ENCODE measurements at regions not wholly inside any gene's neighbourhood (a gene's known extent, or its start where the extent isn't known, plus 50 kb on each side); places are given as distances from the start of the nearest gene placed in this dataset.

DNA sequence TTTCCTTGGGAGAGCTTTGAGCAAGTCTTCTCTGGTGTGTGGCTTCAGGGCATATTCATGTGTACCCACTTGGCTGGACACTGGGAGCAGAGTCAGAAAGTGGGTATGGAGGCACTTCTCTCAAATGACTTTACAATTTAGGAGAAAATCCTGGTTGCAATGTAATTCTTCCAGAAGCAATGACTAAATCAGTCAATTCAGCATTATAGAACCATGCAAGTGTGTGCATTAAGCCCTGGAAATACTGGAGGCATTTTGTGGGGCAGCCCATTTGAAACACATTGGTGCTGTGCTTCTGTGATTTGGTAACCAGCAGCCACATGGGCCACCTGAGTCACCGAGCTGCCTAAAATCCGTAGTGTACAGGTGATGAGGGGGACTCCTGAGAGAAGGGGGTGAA lies 94.6 kb upstream of the TAS2R1 start:
- DNase-seq (ENCODE audit: insufficient read length, low spot score), result no peak
- FAIRE-seq, result no peak
- TF ChIP-seq, protein P1, sequence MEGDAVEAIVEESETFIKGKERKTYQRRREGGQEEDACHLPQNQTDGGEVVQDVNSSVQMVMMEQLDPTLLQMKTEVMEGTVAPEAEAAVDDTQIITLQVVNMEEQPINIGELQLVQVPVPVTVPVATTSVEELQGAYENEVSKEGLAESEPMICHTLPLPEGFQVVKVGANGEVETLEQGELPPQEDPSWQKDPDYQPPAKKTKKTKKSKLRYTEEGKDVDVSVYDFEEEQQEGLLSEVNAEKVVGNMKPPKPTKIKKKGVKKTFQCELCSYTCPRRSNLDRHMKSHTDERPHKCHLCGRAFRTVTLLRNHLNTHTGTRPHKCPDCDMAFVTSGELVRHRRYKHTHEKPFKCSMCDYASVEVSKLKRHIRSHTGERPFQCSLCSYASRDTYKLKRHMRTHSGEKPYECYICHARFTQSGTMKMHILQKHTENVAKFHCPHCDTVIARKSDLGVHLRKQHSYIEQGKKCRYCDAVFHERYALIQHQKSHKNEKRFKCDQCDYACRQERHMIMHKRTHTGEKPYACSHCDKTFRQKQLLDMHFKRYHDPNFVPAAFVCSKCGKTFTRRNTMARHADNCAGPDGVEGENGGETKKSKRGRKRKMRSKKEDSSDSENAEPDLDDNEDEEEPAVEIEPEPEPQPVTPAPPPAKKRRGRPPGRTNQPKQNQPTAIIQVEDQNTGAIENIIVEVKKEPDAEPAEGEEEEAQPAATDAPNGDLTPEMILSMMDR (IDR thresholded peaks at IDR 0.05; ENCODE audit: insufficient read depth, missing control alignments), result no peak

DNA sequence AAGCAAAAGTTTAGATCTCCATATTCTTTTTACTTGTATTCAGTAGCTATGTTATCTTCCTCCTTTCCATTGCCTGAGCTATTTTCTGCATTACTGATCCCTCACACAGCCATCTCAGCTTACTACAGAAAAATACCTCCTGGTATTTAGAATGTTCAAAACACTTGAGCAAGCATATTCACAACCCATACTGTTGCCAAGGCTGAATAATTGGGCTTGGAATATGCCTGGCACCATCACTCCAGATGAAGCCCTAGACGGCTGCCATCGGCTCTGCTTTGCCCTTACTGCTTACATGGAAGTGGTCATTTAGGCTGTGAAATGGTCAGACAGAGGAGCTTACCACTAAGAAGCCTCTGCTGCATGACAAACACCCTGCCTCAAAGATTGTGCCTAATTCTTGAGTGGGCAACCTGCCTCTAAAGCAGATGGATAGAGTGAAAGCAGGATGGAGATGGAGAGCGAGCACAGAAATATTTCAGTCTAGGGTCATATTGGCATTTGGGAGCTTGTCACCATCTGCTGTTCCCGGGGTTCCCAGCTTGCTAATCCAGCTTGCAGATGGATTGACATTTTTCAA lies 92.5 kb upstream of the TAS2R1 start:
- DNase-seq (ENCODE audit: insufficient read length, low spot score), result no peak
- TF ChIP-seq, protein P1 (IDR thresholded peaks at IDR 0.05; ENCODE audit: insufficient read depth, missing control alignments), result no peak
- no peak for FAIRE-seq

DNA sequence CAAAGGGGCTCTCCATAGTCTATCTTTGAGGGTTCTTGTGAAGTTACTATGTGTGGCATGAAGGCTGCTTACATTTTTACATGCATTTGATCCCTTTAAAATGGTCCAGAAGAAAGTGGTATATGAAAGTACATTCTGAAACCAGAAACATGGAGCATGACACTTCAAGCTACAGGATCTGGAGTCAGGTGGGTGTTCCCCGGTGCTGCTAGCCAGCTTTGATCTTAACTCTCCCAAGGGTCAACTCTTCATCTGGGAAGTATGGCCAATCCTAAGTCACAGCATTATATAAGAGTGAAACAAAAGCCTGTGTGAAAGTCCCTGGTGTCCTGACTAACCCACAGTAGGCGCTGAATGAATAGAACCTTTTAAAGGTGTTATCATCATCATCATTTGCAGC lies 91.0 kb upstream of the TAS2R1 start:
- DNase-seq (ENCODE audit: insufficient read length, low spot score) (no peak), FAIRE-seq (no peak)
- TF ChIP-seq, protein P1 (IDR thresholded peaks at IDR 0.05; ENCODE audit: insufficient read depth, missing control alignments), result no peak

DNA sequence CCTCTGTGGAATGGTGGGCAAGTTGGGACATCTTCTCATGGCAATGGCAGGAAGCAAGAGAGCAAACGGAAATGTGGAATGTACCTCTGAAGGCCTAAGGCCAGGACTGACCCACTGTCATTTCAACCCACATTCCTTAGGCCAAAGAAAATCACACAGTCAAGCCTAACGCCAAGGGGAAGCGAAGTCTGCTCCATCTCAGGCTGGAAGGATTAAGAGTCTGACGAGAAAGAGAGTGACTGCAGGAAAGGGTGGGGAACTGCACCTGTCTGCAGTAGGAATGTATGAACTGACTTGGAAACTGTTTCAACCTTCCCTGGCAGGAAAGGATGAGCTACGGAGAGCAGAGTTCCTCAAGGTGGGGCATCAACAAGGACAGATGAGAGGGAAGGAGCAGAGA lies 90.2 kb upstream of the TAS2R1 start:
- no peak for FAIRE-seq
- TF ChIP-seq, protein P1 (IDR thresholded peaks at IDR 0.05; ENCODE audit: insufficient read depth, missing control alignments), result no peak
- DNase-seq (ENCODE audit: insufficient read length, low spot score), result no peak

DNA sequence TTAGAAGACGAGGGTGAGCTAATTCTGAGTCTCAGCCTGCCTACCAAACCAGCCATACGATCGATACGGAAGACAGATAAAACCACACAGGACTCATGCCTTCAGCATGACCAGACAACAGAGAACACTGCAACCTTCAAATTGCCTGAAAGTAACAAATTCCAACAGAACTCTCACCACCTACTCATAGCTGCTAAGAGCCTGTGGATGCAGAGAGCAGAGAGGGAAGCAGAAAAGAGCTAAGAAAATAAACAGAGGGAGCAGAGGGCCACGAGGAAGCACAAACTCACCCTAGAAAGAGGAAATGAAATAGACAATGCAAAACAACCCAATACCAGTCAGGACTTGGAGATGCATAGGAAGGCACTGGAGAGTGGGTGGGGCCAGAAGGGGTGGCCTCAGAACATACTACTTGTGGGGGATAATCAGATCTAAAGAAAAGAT lies 86.7 kb upstream of the TAS2R1 start:
- no peak for FAIRE-seq
- DNase-seq (ENCODE audit: insufficient read length, low spot score), result no peak
- TF ChIP-seq, protein P1 (IDR thresholded peaks at IDR 0.05; ENCODE audit: insufficient read depth, missing control alignments), result no peak

DNA sequence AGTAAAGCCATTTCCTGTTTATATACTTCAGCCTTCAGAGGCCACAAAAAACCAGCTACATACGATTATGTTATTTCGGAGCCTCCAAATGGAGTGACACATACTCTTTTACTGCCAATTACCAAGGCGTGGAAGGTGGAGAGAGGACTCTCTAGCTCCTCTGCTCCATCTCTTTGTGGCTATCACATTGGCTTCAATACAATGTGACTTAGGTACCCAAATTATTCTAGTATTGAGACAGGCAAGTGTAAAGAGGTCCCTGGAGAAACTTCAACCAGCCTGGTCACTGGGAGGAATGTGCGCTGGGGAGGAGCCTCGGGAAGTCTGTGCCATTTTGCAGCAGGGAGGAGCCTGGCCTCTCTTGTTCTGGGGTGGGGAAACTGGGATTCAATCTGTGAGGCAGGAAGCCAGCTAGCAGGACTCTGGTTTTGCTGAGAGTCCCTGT lies 85.8 kb upstream of the TAS2R1 start:
- FAIRE-seq (no peak), DNase-seq (ENCODE audit: insufficient read length, low spot score) (no peak)
- TF ChIP-seq, protein P1 (IDR thresholded peaks at IDR 0.05; ENCODE audit: insufficient read depth, missing control alignments), result no peak

DNA sequence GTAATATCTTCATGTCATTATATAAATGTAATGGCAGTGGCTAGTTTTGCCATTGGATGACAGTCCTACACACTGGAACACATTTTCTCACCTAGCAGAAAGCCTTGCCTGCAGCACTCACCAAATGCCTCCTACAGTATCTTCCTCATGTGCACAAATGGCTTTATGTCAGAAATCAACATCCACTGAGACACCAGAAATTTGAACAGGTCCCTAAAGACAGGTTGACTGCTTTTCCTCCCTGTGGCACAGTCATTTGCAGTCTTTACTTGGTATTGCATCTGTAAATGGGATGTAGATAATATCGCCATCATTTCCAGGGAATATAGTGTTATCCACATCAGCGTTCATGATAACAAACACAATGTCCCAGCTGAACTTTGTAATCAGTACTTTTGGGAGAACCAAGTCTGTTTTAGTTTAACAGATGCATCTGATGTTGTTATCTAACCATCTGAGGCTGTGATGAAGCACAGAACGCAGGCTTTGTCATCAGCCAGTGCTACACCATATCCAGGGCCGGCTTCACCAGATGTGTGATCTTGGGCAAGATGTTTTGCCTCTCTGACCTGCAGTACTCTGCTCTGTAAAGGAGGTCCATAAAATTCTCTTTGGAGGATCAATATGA lies 83.9 kb upstream of the TAS2R1 start:
- FAIRE-seq (no peak), DNase-seq (ENCODE audit: insufficient read length, low spot score) (no peak)
- TF ChIP-seq, protein P1 (IDR thresholded peaks at IDR 0.05; ENCODE audit: insufficient read depth, missing control alignments), result no peak
